ENCODE measurements at regions not wholly inside any gene's neighbourhood (a gene's known extent, or its start where the extent isn't known, plus 50 kb on each side); places are given as distances from the start of the nearest gene placed in this dataset.

- Histone ChIP-seq H3K27ac (replicated peaks) (no peak overlapping the region), H3K4me3 (replicated peaks; ENCODE audit: insufficient read depth, low read length) (no peak overlapping the region), H3K27me3 (ENCODE audit: insufficient read depth, poor library complexity, severe bottlenecking) (peaks cover 13% of the 10 kb centered on the region)
- TF ChIP-seq CTCF (IDR thresholded peaks at IDR 0.05; ENCODE audit: insufficient read depth, low read length), result no peak
- TF ChIP-seq POLR2AphosphoS5 (IDR thresholded peaks at IDR 0.05; ENCODE audit: low read depth), result no peak
- no peak for TF ChIP-seq REST (IDR thresholded peaks at IDR 0.05; ENCODE audit: insufficient replicate concordance, low read depth)
- TF ChIP-seq SPI1 (IDR thresholded peaks at IDR 0.05; ENCODE audit: borderline replicate concordance, low read depth), result no peak
- TF ChIP-seq GABPA (IDR thresholded peaks at IDR 0.05; ENCODE audit: low read depth), result no peak
- DNase-seq (ENCODE audit: low read depth in 1 of 2, low spot score in 1 of 2), result no peak
Observed at GRCh38 chr11:32323814-32324130, 111.6 kb downstream of the WT1 start.

GRCh38 chr11:32325187-32325586, 110.2 kb downstream of the WT1 start:
- H3K27ac ChIP-seq (replicated peaks), result no peak overlapping the region
- no peak for DNase-seq (ENCODE audit: low read depth in 1 of 2, low spot score in 1 of 2)
- peaks cover 8% of the 10 kb centered on the region for H3K27me3 ChIP-seq (ENCODE audit: insufficient read depth, poor library complexity, severe bottlenecking)
- TF ChIP-seq GABPA (IDR thresholded peaks at IDR 0.05; ENCODE audit: low read depth) (no peak), REST (IDR thresholded peaks at IDR 0.05; ENCODE audit: insufficient replicate concordance, low read depth) (no peak), CTCF (IDR thresholded peaks at IDR 0.05; ENCODE audit: insufficient read depth, low read length) (no peak), SPI1 (IDR thresholded peaks at IDR 0.05; ENCODE audit: borderline replicate concordance, low read depth) (no peak)
- no peak overlapping the region for H3K4me3 ChIP-seq (replicated peaks; ENCODE audit: insufficient read depth, low read length)

- Histone ChIP-seq H3K4me3 (replicated peaks; ENCODE audit: insufficient read depth, low read length) (no peak overlapping the region), H3K27ac (replicated peaks) (no peak overlapping the region), H3K27me3 (ENCODE audit: insufficient read depth, poor library complexity, severe bottlenecking) (peaks cover 8% of the 10 kb centered on the region)
- DNase-seq (ENCODE audit: low read depth in 1 of 2, low spot score in 1 of 2), result no peak
- TF ChIP-seq CTCF (IDR thresholded peaks at IDR 0.05; ENCODE audit: insufficient read depth, low read length), result no peak
- TF ChIP-seq REST (IDR thresholded peaks at IDR 0.05; ENCODE audit: insufficient replicate concordance, low read depth), result no peak
- TF ChIP-seq POLR2AphosphoS5 (IDR thresholded peaks at IDR 0.05; ENCODE audit: low read depth), result no peak
- TF ChIP-seq SPI1 (IDR thresholded peaks at IDR 0.05; ENCODE audit: borderline replicate concordance, low read depth), result no peak
- TF ChIP-seq GABPA (IDR thresholded peaks at IDR 0.05; ENCODE audit: low read depth), result no peak
Observed at GRCh38 chr11:32325725-32326124, 109.6 kb downstream of the WT1 start.
